DMS53 treated with DMSO at 0.1 percent for 48 hours (cell line): ENCODE measurements at regions not wholly inside any gene's neighbourhood (a gene's known extent, or its start where the extent isn't known, plus 50 kb on each side); places are given as distances from the start of the nearest gene placed in this dataset.

ENCODE experiments used
- DNase-seq: peaks from one replicate; lab custom pipeline; 2025; ENCODE audit not compliant: unreplicated experiment; lab: John Stamatoyannopoulos, UW

- DNase-seq: no peak
Measured at GRCh38 chr3:135849827-135850226, 115.7 kb upstream of the PPP2R3A start.

GRCh38 chr3:135851201-135852081, 114.1 kb upstream of the PPP2R3A start:
- no peak for DNase-seq

GRCh38 chr3:135853981-135854380, 111.5 kb upstream of the PPP2R3A start:
- no peak for DNase-seq

GRCh38 chr3:135860761-135861160, 104.8 kb upstream of the PPP2R3A start:
- no peak for DNase-seq

- no peak for DNase-seq
Measured at GRCh38 chr3:135862361-135862760, 103.2 kb upstream of the PPP2R3A start.

- DNase-seq: no peak
Measured at GRCh38 chr3:135864060-135864459, 101.5 kb upstream of the PPP2R3A start.

GRCh38 chr3:135865085-135865484, 100.4 kb upstream of the PPP2R3A start:
- no peak for DNase-seq

GRCh38 chr3:135865553-135865952, 100.0 kb upstream of the PPP2R3A start:
- DNase-seq: no peak

GRCh38 chr3:135867911-135868310, 97.6 kb upstream of the PPP2R3A start:
- no peak for DNase-seq

- no peak for DNase-seq
Measured at GRCh38 chr3:135868801-135869200, 96.7 kb upstream of the PPP2R3A start.

- DNase-seq: no peak
Measured at GRCh38 chr3:135869439-135870105, 96.0 kb upstream of the PPP2R3A start.

GRCh38 chr3:135871311-135871710, 94.2 kb upstream of the PPP2R3A start:
- DNase-seq: no peak

- DNase-seq: no peak
Measured at GRCh38 chr3:135874035-135874434, 91.5 kb upstream of the PPP2R3A start.

- DNase-seq: no peak
Measured at GRCh38 chr3:135878501-135878900, 87.0 kb upstream of the PPP2R3A start.

- DNase-seq: no peak
Measured at GRCh38 chr3:135885885-135886284, 79.6 kb upstream of the PPP2R3A start.

- DNase-seq: no peak
Measured at GRCh38 chr3:135887220-135887619, 78.3 kb upstream of the PPP2R3A start.

GRCh38 chr3:135889443-135889842, 76.1 kb upstream of the PPP2R3A start:
- DNase-seq: no peak

- DNase-seq: no peak
Measured at GRCh38 chr3:135891121-135891520, 74.4 kb upstream of the PPP2R3A start.

- peak; percentile 64 for DNase-seq
Measured at GRCh38 chr3:135895106-135895733, 70.3 kb upstream of the PPP2R3A start.

GRCh38 chr3:135895734-135896121, 69.8 kb upstream of the PPP2R3A start:
- no peak for DNase-seq

GRCh38 chr3:135896613-135897012, 68.9 kb upstream of the PPP2R3A start:
- DNase-seq: no peak

GRCh38 chr3:135897715-135898114, 67.8 kb upstream of the PPP2R3A start:
- DNase-seq: no peak
